WTC11 (cell line): ENCODE measurements at regions not wholly inside any gene's neighbourhood (a gene's known extent, or its start where the extent isn't known, plus 50 kb on each side); places are given as distances from the start of the nearest gene placed in this dataset.

Experiments
- ATAC-seq: fragments of 200-7000 bp; cut with Tn5 transposase; 2 replicates; pipeline ENCODE4 v1.10.0; 2021; ENCODE audit warnings: mild to moderate bottlenecking, moderate library complexity
- CTCF ChIA-PET: fragments of 300-600 bp; sonication (Branson Sonifier 250); formaldehyde crosslinking; loops from one replicate; lab custom pipeline; 2021; ENCODE audit warnings: antibody characterized with exemption; lab: Charles Lee
- POLR2A ChIA-PET: fragments of 350-600 bp; sonication (Branson Sonifier 250); formaldehyde crosslinking; loops from one replicate; lab custom pipeline; 2021; ENCODE audit warnings: antibody characterized with exemption; lab: Charles Lee
- DNase-seq: peaks from one replicate; pipeline ENCODE4 v3.0.0; 2021; ENCODE audit warnings: low spot score
- H3K27ac Mint-ChIP-seq: 2 replicates; pipeline ENCODE4 v1.8.0; 2021; ENCODE audit warnings: mixed read lengths
- H3K27me3 Mint-ChIP-seq: 2 replicates; pipeline ENCODE4 v1.8.0; 2021; ENCODE audit warnings: low read depth, mild to moderate bottlenecking, moderate library complexity, mixed read lengths
- H3K36me3 Mint-ChIP-seq: 2 replicates; pipeline ENCODE4 v1.8.0; 2021; ENCODE audit warnings: mixed read lengths
- H3K4me1 Mint-ChIP-seq: 2 replicates; pipeline ENCODE4 v1.8.0; 2022; ENCODE audit warnings: mixed read lengths
- H3K4me3 Mint-ChIP-seq: 2 replicates; pipeline ENCODE4 v1.8.0; 2021; ENCODE audit warnings: mild to moderate bottlenecking, moderate library complexity, mixed read lengths
- H3K9me3 Mint-ChIP-seq: 2 replicates; pipeline ENCODE4 v1.8.0; 2021; ENCODE audit warnings: mixed read lengths
- EMX1 ChIP-seq: fragments of 250-450 bp; sonication (Bioruptor Pico); IDR thresholded peaks from 2 replicates; pipeline ENCODE4 v1.8.0; 2021; ENCODE audit warnings: mild to moderate bottlenecking
- GABPB1 ChIP-seq: sonication (generic); formaldehyde crosslinking; IDR thresholded peaks from 2 replicates; pipeline ENCODE4 v1.8.1; 2023; ENCODE audit warnings: mild to moderate bottlenecking, missing genetic modification reagents
- HMGA2 ChIP-seq: fragments of 250-450 bp; sonication (Bioruptor Pico); IDR thresholded peaks from 2 replicates; pipeline ENCODE4 v1.4.0; 2021; ENCODE audit warnings: mild to moderate bottlenecking, moderate library complexity
- MYBL2 ChIP-seq: sonication (generic); formaldehyde crosslinking; IDR thresholded peaks from 2 replicates; pipeline ENCODE4 v1.8.1; 2023; ENCODE audit warnings: mild to moderate bottlenecking, moderate library complexity, missing genetic modification reagents
- NFE2L1 ChIP-seq: sonication (generic); formaldehyde crosslinking; IDR thresholded peaks from 2 replicates; pipeline ENCODE4 v1.8.1; 2023; ENCODE audit warnings: missing genetic modification reagents
- RELA ChIP-seq: sonication (generic); formaldehyde crosslinking; IDR thresholded peaks from 2 replicates; pipeline ENCODE4 v1.8.1; 2022; ENCODE audit warnings: missing genetic modification reagents, mild to moderate bottlenecking, borderline replicate concordance
- SMAD3 ChIP-seq: sonication (generic); formaldehyde crosslinking; IDR thresholded peaks from 2 replicates; pipeline ENCODE4 v1.8.0; 2022; ENCODE audit warnings: missing genetic modification reagents, mild to moderate bottlenecking, borderline replicate concordance
- SP1 ChIP-seq: sonication (generic); formaldehyde crosslinking; conservative IDR thresholded peaks from 2 replicates; pipeline ENCODE4 v1.8.1; 2022; ENCODE audit warnings: missing genetic modification reagents
- TEAD4 ChIP-seq: sonication (generic); formaldehyde crosslinking; IDR thresholded peaks from 2 replicates; pipeline ENCODE4 v1.8.0; 2022; ENCODE audit warnings: mild to moderate bottlenecking, missing genetic modification reagents
- TP53 ChIP-seq: sonication (generic); formaldehyde crosslinking; IDR thresholded peaks from 2 replicates; pipeline ENCODE4 v1.8.1; 2023; ENCODE audit warnings: mild to moderate bottlenecking, missing genetic modification reagents
- ZNF138 ChIP-seq: sonication (generic); formaldehyde crosslinking; conservative IDR thresholded peaks from 2 replicates; pipeline ENCODE4 v1.8.1; 2022; ENCODE audit warnings: mild to moderate bottlenecking, moderate library complexity, missing genetic modification reagents
- ZNF423 ChIP-seq: fragments of 250-450 bp; sonication (Bioruptor Pico); IDR thresholded peaks from 2 replicates; pipeline ENCODE4 v2.1.2; 2022; ENCODE audit warnings: mild to moderate bottlenecking, moderate library complexity
- TF ChIP-seq, protein P1 (sequence below): fragments of 250-450 bp; sonication (Bioruptor Pico); conservative IDR thresholded peaks from 2 replicates; pipeline ENCODE4 v1.9.0; 2021; ENCODE audit warnings: mild to moderate bottlenecking
- TF ChIP-seq, protein P2 (sequence below): fragments of 200-600 bp; IDR thresholded peaks from 2 replicates; pipeline ENCODE4 v1.8.0; 2022; ENCODE audit warnings: antibody characterized with exemption
- TF ChIP-seq, protein P3 (sequence below): sonication (generic); formaldehyde crosslinking; IDR thresholded peaks from 2 replicates; pipeline ENCODE4 v1.8.1; 2023; ENCODE audit warnings: mild to moderate bottlenecking, missing genetic modification reagents
- TF ChIP-seq, protein P4 (sequence below): sonication (generic); formaldehyde crosslinking; IDR thresholded peaks from 2 replicates; pipeline ENCODE4 v1.8.1; 2022; ENCODE audit warnings: low read depth, mild to moderate bottlenecking, moderate library complexity, missing genetic modification reagents, borderline replicate concordance
- TF ChIP-seq, protein P5 (sequence below): fragments of 250-450 bp; sonication (Bioruptor Pico); IDR thresholded peaks from 2 replicates; pipeline ENCODE4 v2.1.2; 2022; ENCODE audit warnings: mild to moderate bottlenecking, moderate library complexity
- TF ChIP-seq, protein P6 (sequence below): sonication (generic); formaldehyde crosslinking; IDR thresholded peaks from 2 replicates; pipeline ENCODE4 v1.8.1; 2023; ENCODE audit warnings: mild to moderate bottlenecking, missing genetic modification reagents, borderline replicate concordance
- TF ChIP-seq, protein P7 (sequence below): sonication (generic); formaldehyde crosslinking; conservative IDR thresholded peaks from 2 replicates; pipeline ENCODE4 v1.8.1; 2023; ENCODE audit warnings: mild to moderate bottlenecking, low read depth, missing genetic modification reagents, moderate library complexity

DNA sequence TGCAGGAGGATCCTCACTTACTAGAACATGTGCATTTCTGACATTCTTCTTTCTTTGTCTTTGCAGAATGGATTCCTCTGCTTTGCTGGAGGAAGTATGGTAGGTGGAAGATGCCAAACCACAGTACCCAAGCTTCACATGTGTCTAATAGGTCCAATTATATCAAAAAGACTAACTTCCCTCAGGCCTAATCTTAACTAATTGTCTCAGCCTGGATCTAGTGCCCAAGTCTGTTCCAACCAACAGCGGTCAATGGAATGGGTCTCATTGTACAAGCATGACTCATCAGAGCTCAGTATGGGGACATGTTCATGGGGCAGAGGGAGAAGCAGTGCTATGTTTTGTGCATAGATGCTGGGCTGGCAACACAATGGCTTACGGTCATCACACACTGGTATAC is 81.6 kb upstream of the CSNK1A1L start (continued):
- TF ChIP-seq, protein P1, sequence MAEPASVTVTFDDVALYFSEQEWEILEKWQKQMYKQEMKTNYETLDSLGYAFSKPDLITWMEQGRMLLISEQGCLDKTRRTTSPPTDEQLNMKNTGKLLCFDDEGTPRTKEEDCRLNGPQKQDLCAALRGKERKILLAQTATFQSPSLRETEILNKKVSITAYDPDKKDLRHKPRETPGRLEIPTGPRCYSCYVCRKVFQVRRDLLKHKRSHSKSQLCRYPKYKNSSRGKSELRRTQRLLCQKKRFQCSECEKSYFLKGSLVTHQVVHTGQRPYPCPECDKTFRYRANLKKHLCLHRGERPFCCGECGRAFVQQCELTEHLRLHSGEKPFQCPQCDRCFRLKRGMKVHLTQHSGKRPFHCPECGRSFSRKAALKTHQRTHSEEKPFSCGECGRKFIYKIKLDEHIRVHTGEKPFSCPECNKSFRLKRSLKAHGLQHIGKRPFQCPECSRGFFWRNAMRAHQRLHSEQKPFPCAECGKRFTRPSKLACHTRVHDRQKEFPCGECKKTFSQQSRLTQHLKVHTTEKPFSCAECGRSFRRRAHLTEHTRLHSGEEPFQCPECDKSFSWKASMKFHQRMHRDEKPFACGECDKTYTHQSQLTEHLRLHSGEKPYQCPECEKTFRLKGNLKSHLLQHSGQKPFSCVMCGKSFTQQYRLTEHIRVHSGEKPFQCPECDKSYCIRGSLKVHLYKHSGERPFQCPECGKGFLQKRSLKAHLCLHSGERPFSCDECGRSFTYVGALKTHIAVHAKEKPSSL (CRISPR knock-in tag), result no peak
- TF ChIP-seq, protein P2, sequence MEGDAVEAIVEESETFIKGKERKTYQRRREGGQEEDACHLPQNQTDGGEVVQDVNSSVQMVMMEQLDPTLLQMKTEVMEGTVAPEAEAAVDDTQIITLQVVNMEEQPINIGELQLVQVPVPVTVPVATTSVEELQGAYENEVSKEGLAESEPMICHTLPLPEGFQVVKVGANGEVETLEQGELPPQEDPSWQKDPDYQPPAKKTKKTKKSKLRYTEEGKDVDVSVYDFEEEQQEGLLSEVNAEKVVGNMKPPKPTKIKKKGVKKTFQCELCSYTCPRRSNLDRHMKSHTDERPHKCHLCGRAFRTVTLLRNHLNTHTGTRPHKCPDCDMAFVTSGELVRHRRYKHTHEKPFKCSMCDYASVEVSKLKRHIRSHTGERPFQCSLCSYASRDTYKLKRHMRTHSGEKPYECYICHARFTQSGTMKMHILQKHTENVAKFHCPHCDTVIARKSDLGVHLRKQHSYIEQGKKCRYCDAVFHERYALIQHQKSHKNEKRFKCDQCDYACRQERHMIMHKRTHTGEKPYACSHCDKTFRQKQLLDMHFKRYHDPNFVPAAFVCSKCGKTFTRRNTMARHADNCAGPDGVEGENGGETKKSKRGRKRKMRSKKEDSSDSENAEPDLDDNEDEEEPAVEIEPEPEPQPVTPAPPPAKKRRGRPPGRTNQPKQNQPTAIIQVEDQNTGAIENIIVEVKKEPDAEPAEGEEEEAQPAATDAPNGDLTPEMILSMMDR, result no peak
- no peak for TF ChIP-seq TP53
- no peak for TF ChIP-seq NFE2L1 (CRISPR knock-in tag)
- TF ChIP-seq ZNF138 (CRISPR knock-in tag), result no peak
- no peak for TF ChIP-seq SP1 (CRISPR knock-in tag)
- TF ChIP-seq, protein P3, sequence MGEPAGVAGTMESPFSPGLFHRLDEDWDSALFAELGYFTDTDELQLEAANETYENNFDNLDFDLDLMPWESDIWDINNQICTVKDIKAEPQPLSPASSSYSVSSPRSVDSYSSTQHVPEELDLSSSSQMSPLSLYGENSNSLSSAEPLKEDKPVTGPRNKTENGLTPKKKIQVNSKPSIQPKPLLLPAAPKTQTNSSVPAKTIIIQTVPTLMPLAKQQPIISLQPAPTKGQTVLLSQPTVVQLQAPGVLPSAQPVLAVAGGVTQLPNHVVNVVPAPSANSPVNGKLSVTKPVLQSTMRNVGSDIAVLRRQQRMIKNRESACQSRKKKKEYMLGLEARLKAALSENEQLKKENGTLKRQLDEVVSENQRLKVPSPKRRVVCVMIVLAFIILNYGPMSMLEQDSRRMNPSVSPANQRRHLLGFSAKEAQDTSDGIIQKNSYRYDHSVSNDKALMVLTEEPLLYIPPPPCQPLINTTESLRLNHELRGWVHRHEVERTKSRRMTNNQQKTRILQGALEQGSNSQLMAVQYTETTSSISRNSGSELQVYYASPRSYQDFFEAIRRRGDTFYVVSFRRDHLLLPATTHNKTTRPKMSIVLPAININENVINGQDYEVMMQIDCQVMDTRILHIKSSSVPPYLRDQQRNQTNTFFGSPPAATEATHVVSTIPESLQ, result no peak
- TF ChIP-seq, protein P4, sequence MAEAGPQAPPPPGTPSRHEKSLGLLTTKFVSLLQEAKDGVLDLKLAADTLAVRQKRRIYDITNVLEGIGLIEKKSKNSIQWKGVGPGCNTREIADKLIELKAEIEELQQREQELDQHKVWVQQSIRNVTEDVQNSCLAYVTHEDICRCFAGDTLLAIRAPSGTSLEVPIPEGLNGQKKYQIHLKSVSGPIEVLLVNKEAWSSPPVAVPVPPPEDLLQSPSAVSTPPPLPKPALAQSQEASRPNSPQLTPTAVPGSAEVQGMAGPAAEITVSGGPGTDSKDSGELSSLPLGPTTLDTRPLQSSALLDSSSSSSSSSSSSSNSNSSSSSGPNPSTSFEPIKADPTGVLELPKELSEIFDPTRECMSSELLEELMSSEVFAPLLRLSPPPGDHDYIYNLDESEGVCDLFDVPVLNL, result no peak
- TF ChIP-seq SMAD3, result no peak
- TF ChIP-seq EMX1, result no peak
- TF ChIP-seq RELA (CRISPR knock-in tag), result no peak
- TF ChIP-seq HMGA2 (CRISPR knock-in tag), result no peak
- no peak for TF ChIP-seq ZNF423 (CRISPR knock-in tag)
- TF ChIP-seq GABPB1 (CRISPR knock-in tag), result no peak
- no peak for TF ChIP-seq TEAD4

DNA sequence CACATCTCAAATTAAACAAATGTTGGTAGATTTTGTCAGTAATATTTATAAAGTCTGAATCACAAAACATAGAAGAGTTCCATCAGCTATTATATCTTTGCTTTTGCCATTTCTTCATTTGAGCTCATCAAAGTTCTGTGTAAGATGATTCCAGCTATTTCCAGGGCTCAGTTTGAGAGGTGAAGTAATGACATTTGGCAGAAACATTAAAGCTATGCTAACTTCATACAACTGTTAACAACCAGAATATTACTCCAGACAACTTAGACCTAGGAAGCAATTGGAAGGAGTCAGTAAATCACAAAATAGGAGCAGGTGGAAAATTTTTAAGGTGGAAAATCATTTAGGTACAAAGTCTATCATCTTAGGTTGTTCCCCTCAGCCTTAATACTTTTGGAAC is 76.2 kb upstream of the CSNK1A1L start:
- no peaks in the 10 kb centered on the region for H3K27me3 Mint-ChIP-seq
- TF ChIP-seq, protein P5, sequence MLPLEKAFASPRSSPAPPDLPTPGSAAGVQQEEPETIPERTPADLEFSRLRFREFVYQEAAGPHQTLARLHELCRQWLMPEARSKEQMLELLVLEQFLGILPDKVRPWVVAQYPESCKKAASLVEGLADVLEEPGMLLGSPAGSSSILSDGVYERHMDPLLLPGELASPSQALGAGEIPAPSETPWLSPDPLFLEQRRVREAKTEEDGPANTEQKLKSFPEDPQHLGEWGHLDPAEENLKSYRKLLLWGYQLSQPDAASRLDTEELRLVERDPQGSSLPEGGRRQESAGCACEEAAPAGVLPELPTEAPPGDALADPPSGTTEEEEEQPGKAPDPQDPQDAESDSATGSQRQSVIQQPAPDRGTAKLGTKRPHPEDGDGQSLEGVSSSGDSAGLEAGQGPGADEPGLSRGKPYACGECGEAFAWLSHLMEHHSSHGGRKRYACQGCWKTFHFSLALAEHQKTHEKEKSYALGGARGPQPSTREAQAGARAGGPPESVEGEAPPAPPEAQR, result no peak
- TF ChIP-seq SMAD3 (no peak), MYBL2 (no peak)
- TF ChIP-seq, protein P6, sequence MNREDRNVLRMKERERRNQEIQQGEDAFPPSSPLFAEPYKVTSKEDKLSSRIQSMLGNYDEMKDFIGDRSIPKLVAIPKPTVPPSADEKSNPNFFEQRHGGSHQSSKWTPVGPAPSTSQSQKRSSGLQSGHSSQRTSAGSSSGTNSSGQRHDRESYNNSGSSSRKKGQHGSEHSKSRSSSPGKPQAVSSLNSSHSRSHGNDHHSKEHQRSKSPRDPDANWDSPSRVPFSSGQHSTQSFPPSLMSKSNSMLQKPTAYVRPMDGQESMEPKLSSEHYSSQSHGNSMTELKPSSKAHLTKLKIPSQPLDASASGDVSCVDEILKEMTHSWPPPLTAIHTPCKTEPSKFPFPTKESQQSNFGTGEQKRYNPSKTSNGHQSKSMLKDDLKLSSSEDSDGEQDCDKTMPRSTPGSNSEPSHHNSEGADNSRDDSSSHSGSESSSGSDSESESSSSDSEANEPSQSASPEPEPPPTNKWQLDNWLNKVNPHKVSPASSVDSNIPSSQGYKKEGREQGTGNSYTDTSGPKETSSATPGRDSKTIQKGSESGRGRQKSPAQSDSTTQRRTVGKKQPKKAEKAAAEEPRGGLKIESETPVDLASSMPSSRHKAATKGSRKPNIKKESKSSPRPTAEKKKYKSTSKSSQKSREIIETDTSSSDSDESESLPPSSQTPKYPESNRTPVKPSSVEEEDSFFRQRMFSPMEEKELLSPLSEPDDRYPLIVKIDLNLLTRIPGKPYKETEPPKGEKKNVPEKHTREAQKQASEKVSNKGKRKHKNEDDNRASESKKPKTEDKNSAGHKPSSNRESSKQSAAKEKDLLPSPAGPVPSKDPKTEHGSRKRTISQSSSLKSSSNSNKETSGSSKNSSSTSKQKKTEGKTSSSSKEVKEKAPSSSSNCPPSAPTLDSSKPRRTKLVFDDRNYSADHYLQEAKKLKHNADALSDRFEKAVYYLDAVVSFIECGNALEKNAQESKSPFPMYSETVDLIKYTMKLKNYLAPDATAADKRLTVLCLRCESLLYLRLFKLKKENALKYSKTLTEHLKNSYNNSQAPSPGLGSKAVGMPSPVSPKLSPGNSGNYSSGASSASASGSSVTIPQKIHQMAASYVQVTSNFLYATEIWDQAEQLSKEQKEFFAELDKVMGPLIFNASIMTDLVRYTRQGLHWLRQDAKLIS (CRISPR knock-in tag), result no peak
- TF ChIP-seq, protein P3, result no peak
- TF ChIP-seq, protein P7, sequence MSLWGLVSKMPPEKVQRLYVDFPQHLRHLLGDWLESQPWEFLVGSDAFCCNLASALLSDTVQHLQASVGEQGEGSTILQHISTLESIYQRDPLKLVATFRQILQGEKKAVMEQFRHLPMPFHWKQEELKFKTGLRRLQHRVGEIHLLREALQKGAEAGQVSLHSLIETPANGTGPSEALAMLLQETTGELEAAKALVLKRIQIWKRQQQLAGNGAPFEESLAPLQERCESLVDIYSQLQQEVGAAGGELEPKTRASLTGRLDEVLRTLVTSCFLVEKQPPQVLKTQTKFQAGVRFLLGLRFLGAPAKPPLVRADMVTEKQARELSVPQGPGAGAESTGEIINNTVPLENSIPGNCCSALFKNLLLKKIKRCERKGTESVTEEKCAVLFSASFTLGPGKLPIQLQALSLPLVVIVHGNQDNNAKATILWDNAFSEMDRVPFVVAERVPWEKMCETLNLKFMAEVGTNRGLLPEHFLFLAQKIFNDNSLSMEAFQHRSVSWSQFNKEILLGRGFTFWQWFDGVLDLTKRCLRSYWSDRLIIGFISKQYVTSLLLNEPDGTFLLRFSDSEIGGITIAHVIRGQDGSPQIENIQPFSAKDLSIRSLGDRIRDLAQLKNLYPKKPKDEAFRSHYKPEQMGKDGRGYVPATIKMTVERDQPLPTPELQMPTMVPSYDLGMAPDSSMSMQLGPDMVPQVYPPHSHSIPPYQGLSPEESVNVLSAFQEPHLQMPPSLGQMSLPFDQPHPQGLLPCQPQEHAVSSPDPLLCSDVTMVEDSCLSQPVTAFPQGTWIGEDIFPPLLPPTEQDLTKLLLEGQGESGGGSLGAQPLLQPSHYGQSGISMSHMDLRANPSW (CRISPR knock-in tag), result no peak
- DNase-seq (no peak), ATAC-seq (no peak)
- H3K36me3 Mint-ChIP-seq, result no peaks in the 10 kb centered on the region
- ChIA-PET CTCF (no interaction called here), POLR2A (no interaction called here)
- no peak overlapping the region for H3K4me3 Mint-ChIP-seq
- H3K9me3 Mint-ChIP-seq, result peaks cover 4% of the 10 kb centered on the region; the same call in 1 of the 2 replicates
- H3K27ac Mint-ChIP-seq, result no peak overlapping the region
- no peaks in the 10 kb centered on the region for H3K4me1 Mint-ChIP-seq
